Esophagus muscularis mucosa (tissue), 3 donors: ENCODE measurements at regions not wholly inside any gene's neighbourhood (a gene's known extent, or its start where the extent isn't known, plus 50 kb on each side); places are given as distances from the start of the nearest gene placed in this dataset.

Experiments
- CTCF ChIP-seq, 3 experiments: fragments of 200-600 bp in 2 of 3; fragments of 450-650 bp in 1 of 3; sonication (generic) in 2 of 3; IDR thresholded peaks; one replicate each; pipeline ENCODE4 v1.5.1; 2017 to 2019; ENCODE audit warnings: antibody characterized with exemption in 3 of 3, mild to moderate bottlenecking in 2 of 3, moderate library complexity in 1 of 3
- POLR2A ChIP-seq: fragments of 450-650 bp; IDR thresholded peaks from one replicate; pipeline ENCODE4 v1.6.1; 2017; ENCODE audit warnings: antibody characterized with exemption, moderate library complexity, mild to moderate bottlenecking, low read depth
- POLR2AphosphoS5 ChIP-seq, 2 donors: sonication (generic); formaldehyde crosslinking; IDR thresholded peaks; one replicate each; pipeline ENCODE4 v1.6.1; 2017; ENCODE audit warnings: antibody characterized with exemption in 2 of 2

GRCh38 chr2:120859814-120860578, 124.3 kb downstream of the GLI2 start:
- TF ChIP-seq POLR2AphosphoS5 (IDR thresholded peaks at IDR 0.05) (no peak), CTCF (IDR thresholded peaks at IDR 0.05) (no peak), POLR2A (no peak)
